ENCODE measurements at regions not wholly inside any gene's neighbourhood (a gene's known extent, or its start where the extent isn't known, plus 50 kb on each side); places are given as distances from the start of the nearest gene placed in this dataset.
"Not testable (repeated sequence)": the region's sequence is repeated elsewhere in the genome, so short reads cannot be mapped to it uniquely, and the experiment has no call there.

- not testable (repeated sequence) for H3K4me3 ChIP-seq (ENCODE audit: low read depth, low read length); H3K4me2 ChIP-seq (ENCODE audit: low read length); H3K27me3 ChIP-seq (ENCODE audit: control insufficient read depth, insufficient read depth, low read length); H3K79me2 ChIP-seq; H3K9me3 ChIP-seq (ENCODE audit: control insufficient read depth, low read length); H3K9ac ChIP-seq; H3K27ac ChIP-seq; H2AFZ ChIP-seq; H3K36me3 ChIP-seq (ENCODE audit: control insufficient read depth, insufficient read depth, low read length); H3K4me1 ChIP-seq
Measured at GRCh38 chr17:13659051-13659450, 57.3 kb upstream of the HS3ST3A1 start.

DNA sequence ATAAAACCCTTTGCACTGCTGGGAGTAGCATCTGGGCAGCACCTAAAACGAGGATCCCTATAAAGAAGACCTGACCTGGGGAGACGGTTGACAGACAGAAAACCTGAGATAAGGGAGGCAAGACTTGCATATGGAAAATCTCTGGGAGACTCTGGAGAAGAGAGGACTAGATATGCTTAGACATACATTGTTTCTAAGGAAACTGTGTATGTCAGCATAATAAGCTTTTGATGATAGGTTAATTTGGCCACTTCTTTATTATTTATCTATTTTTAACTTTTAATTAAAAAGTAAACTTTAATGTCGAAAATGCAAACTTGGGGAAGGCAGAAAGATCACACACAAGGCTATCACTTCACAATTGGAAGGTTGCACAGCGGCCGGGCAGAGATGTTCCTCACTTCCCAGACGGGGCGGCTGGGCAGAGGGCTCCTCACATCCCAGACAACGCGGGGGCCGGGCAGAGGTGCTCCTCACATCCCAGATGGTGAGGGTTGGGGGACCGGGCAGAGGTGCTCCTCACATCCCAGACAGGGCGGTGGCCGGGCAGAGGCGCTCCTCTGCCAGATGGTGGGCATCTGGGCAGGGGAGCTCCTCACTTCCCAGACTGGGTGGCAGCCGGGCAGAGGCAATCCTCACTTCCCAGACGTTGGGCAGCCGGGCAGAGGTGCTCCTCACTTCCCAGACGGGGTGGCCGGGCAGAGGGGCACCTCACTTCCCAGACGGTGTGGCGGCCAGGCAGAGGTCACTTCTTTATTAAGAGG, 64.3 kb upstream of the HS3ST3A1 start:
- Histone ChIP-seq H3K79me2 (no peaks in the 10 kb centered on the region), H3K4me3 (ENCODE audit: low read depth, low read length) (no peak overlapping the region), H3K4me1 (no peaks in the 10 kb centered on the region), H3K9ac (no peak overlapping the region), H3K36me3 (ENCODE audit: control insufficient read depth, insufficient read depth, low read length) (no peaks in the 10 kb centered on the region), H3K4me2 (ENCODE audit: low read length) (no peak overlapping the region), H3K27ac (no peak overlapping the region), H3K9me3 (ENCODE audit: control insufficient read depth, low read length) (no peaks in the 10 kb centered on the region), H3K27me3 (ENCODE audit: control insufficient read depth, insufficient read depth, low read length) (no peaks in the 10 kb centered on the region), H2AFZ (no peak overlapping the region)
- TF ChIP-seq CTCF (IDR thresholded peaks at IDR 0.05), result no peak

- Histone ChIP-seq H3K27ac (no peak overlapping the region), H3K36me3 (ENCODE audit: control insufficient read depth, insufficient read depth, low read length) (no peaks in the 10 kb centered on the region), H3K9me3 (ENCODE audit: control insufficient read depth, low read length) (no peaks in the 10 kb centered on the region), H3K79me2 (no peaks in the 10 kb centered on the region), H3K9ac (no peak overlapping the region), H3K4me3 (ENCODE audit: low read depth, low read length) (no peak overlapping the region), H3K4me1 (no peaks in the 10 kb centered on the region), H2AFZ (no peak overlapping the region), H3K4me2 (ENCODE audit: low read length) (no peak overlapping the region), H3K27me3 (ENCODE audit: control insufficient read depth, insufficient read depth, low read length) (no peaks in the 10 kb centered on the region)
- no peak for TF ChIP-seq CTCF (IDR thresholded peaks at IDR 0.05)
Measured at GRCh38 chr17:13671341-13671740, 69.6 kb upstream of the HS3ST3A1 start.

- H2AFZ ChIP-seq, result no peak overlapping the region
- no peaks in the 10 kb centered on the region for H3K9me3 ChIP-seq (ENCODE audit: control insufficient read depth, low read length)
- no peak for TF ChIP-seq CTCF (IDR thresholded peaks at IDR 0.05)
- H3K27ac ChIP-seq, result no peak overlapping the region
- H3K9ac ChIP-seq, result no peak overlapping the region
- no peaks in the 10 kb centered on the region for H3K36me3 ChIP-seq (ENCODE audit: control insufficient read depth, insufficient read depth, low read length)
- H3K79me2 ChIP-seq, result no peaks in the 10 kb centered on the region
- H3K27me3 ChIP-seq (ENCODE audit: control insufficient read depth, insufficient read depth, low read length), result no peaks in the 10 kb centered on the region
- H3K4me2 ChIP-seq (ENCODE audit: low read length), result no peak overlapping the region
- H3K4me1 ChIP-seq, result no peaks in the 10 kb centered on the region
- H3K4me3 ChIP-seq (ENCODE audit: low read depth, low read length), result no peak overlapping the region
Measured at GRCh38 chr17:13671771-13672170, 70.0 kb upstream of the HS3ST3A1 start.

GRCh38 chr17:13678361-13678760, 76.6 kb upstream of the HS3ST3A1 start:
- Histone ChIP-seq H3K36me3 (ENCODE audit: control insufficient read depth, insufficient read depth, low read length) (no peaks in the 10 kb centered on the region), H3K4me2 (ENCODE audit: low read length) (no peak overlapping the region), H3K9ac (no peak overlapping the region), H3K27me3 (ENCODE audit: control insufficient read depth, insufficient read depth, low read length) (no peaks in the 10 kb centered on the region), H3K4me3 (ENCODE audit: low read depth, low read length) (no peak overlapping the region), H3K27ac (no peak overlapping the region), H3K79me2 (no peaks in the 10 kb centered on the region), H2AFZ (no peak overlapping the region), H3K4me1 (no peaks in the 10 kb centered on the region), H3K9me3 (ENCODE audit: control insufficient read depth, low read length) (no peaks in the 10 kb centered on the region)
- TF ChIP-seq CTCF (IDR thresholded peaks at IDR 0.05), result no peak
